ENCODE measurements at regions not wholly inside any gene's neighbourhood (a gene's known extent, or its start where the extent isn't known, plus 50 kb on each side); places are given as distances from the start of the nearest gene placed in this dataset.

DNA sequence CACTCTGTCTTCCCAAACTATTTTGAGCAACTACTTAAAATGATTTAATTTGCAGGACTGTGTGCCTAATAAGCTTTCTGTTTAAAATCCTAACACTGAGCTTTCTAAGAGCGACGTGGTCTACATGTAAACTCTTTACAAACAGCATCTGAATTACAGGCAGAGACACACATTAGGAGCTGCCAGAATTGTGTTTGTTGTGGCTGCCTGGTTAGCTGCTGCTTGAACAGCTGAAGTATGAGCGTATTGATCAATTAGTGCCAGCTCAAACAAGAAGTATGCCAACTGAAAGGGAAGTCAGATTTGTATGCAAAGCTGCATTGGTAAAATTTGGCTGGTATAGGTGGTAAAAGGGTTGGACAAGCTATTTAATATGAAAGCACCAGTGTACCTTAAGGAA, 384.4 kb downstream of the PCDH7 start:
- TF ChIP-seq, protein P1, sequence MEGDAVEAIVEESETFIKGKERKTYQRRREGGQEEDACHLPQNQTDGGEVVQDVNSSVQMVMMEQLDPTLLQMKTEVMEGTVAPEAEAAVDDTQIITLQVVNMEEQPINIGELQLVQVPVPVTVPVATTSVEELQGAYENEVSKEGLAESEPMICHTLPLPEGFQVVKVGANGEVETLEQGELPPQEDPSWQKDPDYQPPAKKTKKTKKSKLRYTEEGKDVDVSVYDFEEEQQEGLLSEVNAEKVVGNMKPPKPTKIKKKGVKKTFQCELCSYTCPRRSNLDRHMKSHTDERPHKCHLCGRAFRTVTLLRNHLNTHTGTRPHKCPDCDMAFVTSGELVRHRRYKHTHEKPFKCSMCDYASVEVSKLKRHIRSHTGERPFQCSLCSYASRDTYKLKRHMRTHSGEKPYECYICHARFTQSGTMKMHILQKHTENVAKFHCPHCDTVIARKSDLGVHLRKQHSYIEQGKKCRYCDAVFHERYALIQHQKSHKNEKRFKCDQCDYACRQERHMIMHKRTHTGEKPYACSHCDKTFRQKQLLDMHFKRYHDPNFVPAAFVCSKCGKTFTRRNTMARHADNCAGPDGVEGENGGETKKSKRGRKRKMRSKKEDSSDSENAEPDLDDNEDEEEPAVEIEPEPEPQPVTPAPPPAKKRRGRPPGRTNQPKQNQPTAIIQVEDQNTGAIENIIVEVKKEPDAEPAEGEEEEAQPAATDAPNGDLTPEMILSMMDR (IDR thresholded peaks at IDR 0.05): no peak
- no peak for TF ChIP-seq EZH2 (IDR thresholded peaks at IDR 0.05)
- no peak for TF ChIP-seq EZH2phosphoT487 (IDR thresholded peaks at IDR 0.05)

Data from neural progenitor cell (in vitro differentiated cells).